GM23338 (cell line): ENCODE measurements at regions not wholly inside any gene's neighbourhood (a gene's known extent, or its start where the extent isn't known, plus 50 kb on each side); places are given as distances from the start of the nearest gene placed in this dataset.

Experiments
- STAT1 ChIP-seq: IDR thresholded peaks from one replicate; pipeline ENCODE4 v1.6.1; 2016; ENCODE audit warnings: antibody characterized with exemption; ENCODE audit not compliant: unreplicated experiment

- TF ChIP-seq STAT1, result no peak
Measured at GRCh38 chr22:19664406-19664805, 49.9 kb upstream of the SEPTIN5 start (continued).
